NCI-H1105 treated with DMSO at 0.1 percent for 48 hours (cell line): ENCODE measurements at regions not wholly inside any gene's neighbourhood (a gene's known extent, or its start where the extent isn't known, plus 50 kb on each side); places are given as distances from the start of the nearest gene placed in this dataset.
"Not testable (repeated sequence)": the region's sequence is repeated elsewhere in the genome, so short reads cannot be mapped to it uniquely, and the experiment has no call there.

ENCODE experiments used
- DNase-seq: peaks from one replicate; lab custom pipeline; 2025; lab: John Stamatoyannopoulos, UW

DNA sequence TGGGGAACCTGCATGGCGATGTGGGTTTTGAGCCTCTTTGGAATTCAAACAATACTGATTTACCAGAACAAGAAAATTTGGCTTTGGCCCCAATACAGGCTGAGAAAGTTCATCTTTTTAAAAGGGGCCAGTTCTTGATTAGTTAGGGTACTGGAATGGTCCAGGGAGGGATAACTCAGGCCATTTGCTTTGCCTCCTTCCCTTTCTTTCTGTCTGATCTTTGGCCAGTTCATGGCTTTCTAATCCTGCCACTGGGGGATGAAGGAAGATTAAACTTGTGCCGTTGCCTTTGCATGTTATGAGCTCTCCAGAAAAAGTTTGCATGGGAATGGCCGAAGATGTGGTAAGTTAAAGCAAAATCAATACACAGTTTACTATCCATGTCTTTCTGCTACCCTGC, 78.4 kb downstream of the ADAMTS15 start:
- DNase-seq, result no peak

DNA sequence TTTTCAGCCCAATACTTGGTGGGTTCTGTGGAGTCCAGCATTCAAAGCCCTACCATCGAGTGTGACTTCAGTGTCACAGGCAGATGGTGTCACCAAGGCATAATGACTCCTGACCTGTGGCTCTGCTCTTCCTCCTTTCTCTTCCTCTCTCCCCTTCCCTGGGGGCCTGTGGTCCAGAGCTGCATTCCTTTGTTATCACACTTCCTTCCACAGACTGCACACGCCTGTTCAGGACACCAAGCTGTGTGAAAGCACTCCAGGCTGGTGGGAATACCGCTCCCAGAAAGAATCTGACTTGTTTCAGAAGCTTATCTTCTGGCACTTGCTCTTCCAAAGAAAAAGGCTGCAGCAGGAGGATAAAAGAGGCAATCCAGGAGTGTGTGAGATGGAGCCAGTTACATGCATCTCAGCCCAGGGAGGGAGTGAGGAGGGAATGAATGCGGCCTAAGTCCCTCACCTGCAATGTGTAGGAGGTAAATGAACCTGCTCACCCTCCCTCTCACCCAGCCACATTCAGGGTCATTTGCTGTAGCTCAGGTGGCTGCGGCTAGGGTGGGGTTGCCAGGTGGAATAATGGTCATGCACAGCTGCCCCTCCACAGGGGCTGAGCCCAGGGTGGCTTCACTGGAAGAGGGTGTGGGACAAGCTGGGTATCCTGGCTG, 79.3 kb downstream of the ADAMTS15 start:
- DNase-seq, result no peak

DNA sequence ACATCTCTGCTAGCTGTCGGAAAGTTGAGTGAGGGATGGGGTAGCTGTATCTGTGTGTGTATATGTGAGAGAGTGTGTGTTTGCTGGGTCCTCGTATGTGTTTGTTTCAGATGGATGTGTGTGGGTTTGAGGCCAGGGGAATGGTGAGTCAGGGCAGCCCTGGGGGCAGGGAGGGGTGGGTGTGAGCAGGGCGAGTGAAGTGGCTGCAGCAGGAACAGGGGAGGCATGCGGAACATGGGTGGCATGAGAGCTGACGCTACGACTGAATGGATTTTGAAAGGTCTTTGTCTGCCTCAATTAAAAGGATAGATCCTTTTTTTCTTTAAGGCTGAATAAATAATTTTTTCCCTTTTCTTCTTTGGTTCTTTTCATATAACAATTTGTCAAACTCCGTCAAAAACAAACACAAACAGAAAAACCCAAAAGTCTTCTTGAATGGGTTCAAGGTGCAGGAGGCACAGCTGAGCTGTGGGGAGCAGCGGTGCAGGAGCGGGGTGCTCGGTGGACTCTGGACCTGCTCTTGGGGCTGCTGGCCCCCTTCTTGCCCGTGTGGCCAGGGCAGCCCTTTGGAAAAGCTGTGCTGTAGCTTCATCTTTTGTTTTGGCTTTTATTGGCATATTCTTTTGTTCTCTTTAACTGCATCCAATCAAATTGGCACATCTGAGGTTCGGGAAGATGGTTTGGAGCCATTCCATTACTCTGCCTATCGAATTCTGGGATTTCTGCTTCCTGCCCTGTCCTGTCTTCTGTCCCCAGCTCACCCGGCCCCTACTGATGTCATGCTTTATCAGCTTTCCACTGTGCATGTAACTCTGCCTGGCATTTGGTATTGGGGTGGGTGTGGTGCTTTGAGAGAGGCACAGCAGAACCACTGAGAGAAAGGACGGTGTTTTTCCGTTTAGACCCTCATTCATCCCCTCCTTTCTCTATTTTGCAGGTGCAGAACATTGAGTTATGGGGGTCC, 80.1 kb downstream of the ADAMTS15 start:
- DNase-seq, result no peak

DNA sequence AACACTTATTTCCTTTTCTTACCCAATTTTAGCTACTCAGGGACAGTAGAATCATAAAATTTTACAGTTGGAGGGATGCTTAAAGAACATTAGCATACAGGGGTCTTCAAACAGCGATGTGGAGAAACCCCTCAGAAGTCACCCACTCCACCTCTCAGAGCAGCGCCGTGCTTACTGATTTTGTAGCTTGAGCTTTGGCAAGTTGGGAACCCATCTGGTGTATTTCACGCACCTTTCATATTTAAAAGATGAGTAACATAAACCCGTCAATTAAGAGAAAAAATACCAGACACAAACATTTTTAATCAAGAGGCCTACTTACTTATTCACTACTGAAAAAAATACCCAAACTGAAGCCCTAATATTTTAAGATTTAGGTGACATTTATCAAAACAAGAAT, 80.9 kb downstream of the ADAMTS15 start:
- no peak for DNase-seq

DNA sequence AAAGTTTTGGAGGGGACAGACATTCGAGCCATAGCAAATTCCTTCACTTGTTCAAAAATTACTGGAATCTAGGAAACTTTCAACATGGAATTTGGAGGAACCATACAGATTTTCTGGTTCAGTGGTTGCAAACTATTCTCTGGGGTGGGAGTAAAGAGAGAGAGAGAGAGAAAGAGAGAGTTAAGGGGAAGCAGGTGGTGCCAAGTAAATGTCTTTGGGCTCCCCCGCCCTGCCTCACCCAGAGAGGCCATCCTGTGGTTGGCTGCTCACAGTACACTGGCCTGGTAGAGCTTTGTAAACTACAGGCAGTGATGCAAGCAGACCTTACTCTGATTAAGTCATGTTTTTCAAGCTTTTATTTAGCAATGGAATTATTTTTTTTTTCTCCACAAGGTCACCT, 82.6 kb downstream of the ADAMTS15 start:
- DNase-seq, result no peak

DNA sequence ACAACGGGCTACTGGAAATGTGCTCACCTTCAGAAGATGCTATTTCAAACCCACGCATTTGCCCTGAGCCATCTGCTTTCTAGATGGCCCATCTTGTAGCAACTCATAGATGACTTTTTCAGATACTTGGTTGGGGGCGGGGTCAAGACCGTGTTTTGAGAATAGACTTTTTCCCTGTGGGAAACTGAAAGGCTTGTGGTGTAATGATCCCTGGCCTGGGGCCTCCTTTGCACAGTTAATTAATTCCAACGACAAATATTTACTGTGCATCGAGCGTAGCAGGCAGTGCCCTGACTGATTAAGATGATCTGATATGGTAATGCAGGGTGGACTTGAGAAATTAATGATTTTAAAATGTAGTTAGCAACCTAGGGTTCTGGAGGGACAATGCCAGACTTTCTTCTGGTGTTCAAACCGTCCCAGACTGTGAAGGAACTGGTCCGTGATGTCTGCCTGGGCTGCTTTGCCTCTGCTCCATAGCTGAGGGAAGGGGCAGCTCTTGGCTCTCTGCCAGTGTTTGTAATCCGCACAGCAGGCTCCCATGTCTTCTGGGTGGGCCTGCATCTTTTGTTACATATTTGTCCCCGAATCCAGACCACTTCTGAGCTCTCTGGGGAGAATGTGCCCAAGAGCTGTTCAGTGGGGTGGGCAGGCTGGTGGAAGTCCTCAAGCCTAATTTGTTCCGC, 84.8 kb downstream of the ADAMTS15 start:
- DNase-seq, result peak; percentile 29

DNA sequence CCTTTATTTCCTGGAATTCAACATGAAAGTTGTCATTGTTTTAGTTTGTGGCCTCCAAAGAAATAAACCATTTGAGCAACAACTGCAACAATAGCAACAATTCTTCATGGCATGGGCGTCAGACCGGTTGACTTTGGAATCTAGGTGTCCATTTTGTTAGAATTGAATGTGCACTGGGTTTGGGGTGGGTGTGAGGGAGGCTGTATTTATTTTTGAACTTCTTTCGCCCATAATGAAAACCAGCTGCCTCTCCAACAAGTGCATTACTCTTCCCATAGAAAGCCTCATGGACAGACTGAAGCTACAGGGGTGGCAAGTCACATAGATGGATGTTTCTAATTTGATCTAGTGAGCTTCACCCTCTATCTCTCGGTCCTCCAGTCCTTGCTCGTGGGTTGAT, 85.4 kb downstream of the ADAMTS15 start:
- DNase-seq, result no peak

DNA sequence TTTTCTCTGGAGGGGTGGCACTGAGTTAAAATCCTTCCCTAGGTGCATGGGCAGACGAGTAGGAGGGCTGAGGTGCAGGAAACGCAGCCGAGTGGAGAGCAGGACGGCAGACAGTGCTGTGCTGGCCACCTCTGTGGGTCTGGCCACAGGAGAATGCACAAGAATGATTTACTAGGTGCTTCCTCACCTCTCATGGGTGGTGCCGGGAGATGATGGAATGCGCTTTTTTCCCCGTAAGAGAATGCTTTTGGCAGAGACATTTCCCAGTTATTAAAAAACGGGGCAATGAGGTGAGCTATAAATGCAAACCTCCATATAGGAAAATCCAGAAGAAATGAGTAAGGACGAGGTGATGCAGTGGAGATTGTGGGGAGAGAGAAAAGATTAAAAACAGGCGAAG, 86.1 kb downstream of the ADAMTS15 start:
- no peak for DNase-seq

DNA sequence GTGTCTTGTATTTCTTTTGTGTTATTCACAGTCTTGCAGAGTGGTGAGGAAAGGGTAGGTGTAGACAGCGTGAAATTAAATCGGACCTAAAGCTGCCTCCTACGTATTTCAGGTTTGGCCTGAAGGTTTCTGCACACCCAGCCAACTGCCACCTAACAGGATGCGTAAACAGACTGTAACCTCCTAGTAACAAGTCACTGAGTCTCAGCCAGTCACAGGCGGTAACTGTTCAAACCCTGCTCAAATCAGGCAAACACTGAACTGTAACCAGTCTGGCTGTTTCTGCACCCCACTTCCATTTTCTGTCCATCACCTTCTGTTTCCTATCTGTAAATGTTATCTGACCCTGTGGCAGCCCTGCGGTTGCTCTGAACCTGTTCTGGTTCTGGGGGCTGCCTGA, 87.1 kb downstream of the ADAMTS15 start:
- DNase-seq, result no peak

DNA sequence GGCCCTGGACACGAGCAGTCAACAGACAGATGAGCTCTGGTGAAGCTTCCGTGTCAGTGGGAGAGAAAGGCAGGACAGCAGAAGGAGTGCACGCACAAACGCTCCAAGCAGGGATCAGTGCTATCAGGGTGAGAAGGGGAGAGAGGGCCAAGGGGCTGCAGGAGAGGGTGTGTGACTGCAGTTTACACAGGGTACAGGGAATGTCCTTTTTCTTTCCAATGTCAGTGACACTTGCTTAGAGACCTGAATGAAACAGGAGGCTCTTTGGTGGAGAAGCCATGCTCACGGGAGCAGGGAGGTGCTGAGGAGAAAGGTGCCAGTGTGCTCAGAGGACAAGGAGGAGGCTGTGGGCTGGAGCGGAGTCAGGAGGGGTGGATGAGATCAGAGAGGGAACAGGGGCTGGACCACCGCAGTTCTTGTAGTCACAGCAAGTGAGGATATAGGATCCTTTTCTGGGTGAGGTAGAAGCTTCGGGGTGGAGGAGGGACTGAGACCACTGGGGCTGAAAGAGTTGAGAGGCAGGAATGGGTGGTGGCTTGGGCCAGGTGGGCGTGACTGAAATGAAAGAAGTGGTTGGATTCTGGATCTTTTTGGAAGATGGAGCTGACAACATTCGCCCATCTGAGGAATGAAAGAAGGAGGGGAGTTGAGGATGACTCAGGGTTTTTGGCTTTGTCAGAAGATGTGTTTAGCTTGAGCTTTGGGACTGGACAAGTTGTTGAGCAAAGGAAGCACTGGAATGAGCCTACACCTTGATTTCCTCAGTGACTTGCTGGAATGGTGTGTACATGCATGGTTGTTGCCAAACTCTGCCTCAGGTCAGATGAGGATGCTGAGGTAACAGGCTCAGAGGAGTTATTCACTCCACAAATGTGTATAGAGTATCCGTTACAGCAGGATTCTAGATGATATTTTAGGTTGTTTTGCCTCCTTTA, 87.9 kb downstream of the ADAMTS15 start:
- no peak for DNase-seq

DNA sequence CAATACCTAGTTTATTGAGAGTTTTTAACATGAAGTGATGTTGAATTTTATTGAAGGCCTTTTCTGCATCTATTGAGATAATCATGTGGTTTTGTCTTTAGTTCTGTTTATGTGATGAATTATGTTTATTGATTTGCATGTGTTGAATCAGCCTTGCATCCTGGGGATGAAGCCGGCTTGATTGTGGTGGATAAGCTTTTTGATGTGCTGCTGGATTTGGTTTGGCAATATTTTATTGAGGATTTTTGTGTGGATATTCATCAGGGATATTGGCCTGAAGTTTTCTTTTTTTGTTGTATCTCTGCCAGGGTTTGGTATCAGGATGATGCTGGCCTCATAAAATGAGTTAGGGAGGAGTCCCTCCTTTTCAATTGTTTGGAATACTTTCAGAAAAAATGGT, 91.2 kb downstream of the ADAMTS15 start:
- not testable (repeated sequence) for DNase-seq

DNA sequence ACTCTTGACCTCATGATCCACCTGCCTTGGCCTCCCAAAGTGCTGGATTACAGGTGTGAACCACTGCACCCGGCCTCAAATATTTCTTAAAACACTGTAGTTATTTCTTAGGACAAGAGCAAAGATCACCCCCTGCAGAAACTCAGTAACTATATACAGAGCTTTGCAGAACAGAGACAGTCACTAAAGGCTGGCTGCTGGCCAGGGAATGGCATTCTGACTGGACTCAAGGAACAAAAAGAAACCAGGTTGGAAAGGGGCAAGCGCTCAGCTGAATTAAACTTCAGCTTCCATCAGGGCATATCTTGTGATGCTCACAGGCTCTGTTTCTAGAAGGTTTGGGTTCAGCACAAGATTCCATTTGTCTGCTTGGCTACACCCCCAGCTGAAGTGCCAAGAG, 95.8 kb downstream of the ADAMTS15 start:
- no peak for DNase-seq

DNA sequence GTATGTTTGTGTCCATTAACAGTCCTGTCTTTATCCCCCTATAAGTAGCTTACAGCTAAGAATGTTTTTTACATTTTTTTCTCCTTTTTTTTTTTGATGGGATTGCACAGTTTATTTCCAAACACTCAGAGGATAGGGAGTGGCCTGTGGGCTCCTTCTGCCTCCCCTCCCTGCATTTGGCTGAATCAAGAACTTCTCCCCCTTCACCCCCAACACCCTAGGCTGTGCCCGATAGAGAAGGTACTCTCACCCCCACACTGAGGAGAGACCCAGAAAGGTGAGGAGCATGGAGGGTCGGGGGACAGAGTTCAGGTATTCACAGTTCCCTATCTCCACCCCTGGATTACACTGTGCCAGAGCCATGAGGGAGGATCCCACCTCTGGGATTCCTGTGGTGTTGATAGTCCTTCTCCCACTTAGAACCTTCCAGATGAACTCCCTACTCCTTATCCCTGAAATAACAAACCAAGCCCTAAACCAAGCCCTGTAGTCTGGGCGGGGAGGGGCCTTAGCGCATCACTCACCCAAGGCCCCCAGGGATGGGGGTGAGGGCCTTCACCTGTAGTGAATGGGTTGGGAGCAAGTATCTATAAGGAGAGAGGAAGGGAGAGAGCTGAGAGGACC, 97.1 kb downstream of the ADAMTS15 start:
- no peak for DNase-seq

DNA sequence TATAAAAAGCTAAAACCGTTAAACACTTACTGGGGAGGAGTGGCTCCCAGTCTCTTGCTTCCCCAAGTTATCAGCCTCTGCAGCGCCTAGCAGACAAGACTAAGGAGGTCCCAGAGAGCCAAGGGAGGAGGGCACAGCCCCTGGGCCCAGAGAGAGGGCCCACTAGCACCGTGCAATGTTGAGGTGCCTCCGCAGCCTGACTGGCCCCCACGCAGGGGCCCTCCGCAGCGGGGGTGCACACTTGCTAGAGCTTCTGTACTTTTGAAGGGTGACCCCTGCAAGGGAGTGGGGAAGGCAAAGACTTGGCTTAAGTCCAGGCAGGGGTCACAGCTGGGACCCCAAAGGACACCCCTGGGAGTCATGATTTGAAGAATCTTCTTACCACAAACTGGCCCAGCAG, 98.0 kb downstream of the ADAMTS15 start:
- DNase-seq, result no peak

DNA sequence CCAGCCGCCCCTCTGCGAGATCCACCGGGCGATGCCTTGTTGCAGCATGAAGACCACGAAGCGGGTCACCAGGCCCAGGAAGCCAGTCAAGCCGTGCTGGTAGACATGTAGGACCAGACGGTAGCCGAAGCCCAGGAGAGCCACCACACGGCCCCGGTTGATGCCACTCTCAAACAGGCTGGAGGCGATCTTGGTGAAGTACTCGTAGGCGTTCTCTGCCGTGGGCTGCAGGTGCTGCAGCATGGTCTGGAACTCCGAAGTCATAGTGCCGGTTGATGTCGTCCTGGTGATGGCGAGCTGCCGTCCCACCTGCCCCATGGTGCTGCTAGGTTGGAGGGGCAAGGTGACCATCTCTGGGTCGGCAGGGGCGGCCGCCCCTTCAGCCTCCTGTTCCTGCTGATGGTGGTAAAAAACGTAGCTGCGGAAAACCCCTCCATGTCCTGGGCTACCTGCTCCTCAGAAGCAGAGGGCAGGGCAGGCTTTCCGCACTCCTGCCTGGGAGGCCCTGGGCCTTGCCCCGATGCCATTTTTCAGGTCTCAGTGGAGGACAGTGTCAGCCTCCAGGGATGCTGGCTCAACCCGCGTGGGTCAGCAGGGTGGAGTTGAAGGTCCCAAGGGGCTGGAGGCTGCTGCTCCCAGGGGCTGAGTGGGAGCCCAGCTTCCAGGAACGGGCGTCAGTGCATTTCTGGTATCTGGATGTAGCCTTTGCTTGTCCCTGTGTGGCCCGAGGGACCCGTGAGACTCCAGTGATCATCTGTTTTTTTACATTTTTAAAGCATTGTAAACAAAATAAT, 98.7 kb downstream of the ADAMTS15 start:
- DNase-seq, result no peak

DNA sequence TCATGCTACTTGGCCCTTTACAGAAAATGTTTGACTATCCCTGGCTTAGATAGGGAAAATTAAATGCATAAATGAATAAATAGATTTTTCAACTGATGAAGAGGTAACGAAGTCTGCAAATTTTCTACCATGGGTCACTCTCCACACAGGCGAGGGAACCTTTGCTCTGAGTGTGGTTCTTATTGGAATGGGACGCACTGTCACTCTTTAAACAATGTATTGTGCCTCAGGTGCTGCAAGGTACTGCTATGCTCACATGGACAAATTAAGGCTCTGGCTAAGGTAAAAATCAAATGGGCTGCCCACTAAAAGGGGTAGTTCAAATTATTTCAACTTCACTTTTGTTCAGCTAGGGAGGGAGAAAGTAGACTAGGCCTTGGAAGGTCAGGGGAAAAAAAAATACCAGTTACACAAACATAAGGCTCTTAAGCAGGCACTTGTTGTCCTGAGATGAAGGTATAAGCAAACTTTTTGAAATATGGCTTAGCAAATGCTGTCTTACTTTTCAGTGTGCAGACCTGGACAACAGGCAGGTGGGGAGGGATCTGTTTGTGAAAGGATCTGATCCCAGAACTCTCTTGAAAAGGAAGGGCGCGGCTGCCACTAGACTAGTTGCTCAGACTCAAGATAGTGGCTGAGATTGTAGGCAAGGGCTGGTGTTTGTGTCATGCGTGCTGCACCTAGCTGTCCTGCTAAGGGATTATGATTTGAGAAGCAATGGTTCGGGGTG, 99.5 kb downstream of the ADAMTS15 start:
- DNase-seq, result no peak

DNA sequence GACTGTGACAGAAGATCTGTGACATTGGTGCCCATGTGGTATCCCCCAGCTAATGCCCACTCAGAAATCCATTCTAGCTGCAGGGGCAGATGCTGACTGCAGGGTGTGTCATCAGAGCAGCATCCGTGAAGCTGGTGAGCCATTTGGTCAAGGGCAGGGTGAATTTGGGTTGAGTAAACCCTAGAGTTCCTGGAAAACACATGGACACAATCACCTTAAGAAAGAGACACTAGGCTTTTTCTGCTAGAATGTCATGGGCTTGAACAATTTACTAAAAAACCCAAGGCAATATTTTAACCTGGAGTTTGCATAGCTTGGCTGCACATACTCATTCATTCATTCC, 100.0 kb downstream of the ADAMTS15 start:
- DNase-seq, result no peak

DNA sequence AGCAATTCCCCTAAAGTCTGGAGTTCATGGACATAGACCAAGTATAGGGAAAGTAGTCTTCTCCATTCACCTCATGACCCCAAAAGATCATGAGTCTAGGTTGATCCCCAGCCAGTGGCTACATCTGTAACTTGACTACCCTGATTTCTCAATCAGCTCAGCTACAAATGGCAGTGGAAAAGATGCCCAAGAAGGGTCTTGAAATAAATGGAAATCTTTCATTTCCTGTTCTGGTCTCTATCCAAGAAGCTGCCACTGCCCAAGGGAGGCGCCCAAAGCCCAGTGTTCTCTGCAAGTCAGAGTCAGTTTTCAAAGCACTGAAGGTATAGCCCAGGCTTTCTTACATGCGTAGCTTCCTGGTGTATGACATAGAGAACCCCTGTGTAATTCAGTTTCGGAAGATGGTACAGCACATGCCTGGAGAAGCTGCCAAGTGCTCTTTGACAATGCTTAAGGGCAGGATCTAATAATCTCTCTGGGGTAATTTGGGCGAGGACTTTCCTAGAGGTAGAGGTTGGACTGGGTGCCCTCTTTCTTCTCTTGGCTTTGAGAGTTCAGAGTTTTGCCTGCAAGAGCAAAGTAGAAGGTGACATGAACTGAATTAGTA, 101.1 kb downstream of the ADAMTS15 start:
- DNase-seq, result no peak

DNA sequence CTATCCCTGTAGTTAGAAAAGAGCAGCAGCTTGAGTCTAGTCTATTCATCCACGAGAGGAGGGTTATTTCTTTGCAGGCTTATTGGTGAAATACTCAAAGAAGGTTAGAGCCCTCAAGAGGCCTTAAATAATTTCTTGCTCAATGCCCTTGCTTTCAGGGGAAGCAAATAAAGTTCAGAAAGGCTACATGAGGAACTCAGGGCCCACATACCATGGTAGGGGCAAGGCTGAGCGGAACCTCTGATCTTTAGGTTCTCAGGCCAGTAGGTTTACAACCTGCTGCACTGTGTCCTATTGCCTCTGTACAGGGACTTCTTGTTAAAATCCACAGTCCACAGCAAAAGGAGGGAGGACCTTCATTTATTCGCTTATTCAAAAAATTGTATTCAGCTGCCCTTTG, 101.7 kb downstream of the ADAMTS15 start:
- no peak for DNase-seq
